ENCODE measurements at regions not wholly inside any gene's neighbourhood (a gene's known extent, or its start where the extent isn't known, plus 50 kb on each side); places are given as distances from the start of the nearest gene placed in this dataset.

DNA sequence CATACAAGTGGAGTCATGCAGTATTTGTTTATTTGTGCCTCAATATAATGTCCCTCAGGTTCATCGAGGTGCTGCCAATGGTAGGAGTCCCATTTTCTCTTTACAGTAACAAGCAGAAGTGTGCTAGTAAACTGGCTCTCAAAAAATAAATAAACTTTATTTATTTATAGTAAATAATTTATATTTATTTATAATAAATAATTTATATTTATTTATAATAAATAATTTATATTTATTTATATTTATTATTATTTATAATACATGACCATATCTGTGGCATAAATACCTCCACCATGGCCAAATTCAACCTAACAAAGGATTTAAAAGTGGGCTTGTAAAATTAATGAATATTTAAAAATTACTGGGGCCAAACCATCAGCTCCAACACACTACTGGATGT, 464.9 kb upstream of the NWD2 start:
- DNase-seq = no peak
- H3K27me3 ChIP-seq (ENCODE audit: insufficient read depth, low read depth, severe bottlenecking) = peaks cover 69% of the 10 kb centered on the region
- no peak overlapping the region for H3K27ac ChIP-seq
- H3K4me3 ChIP-seq (ENCODE audit: low read depth, low read length) = no peak overlapping the region
- no peaks in the 10 kb centered on the region for H3K36me3 ChIP-seq
- no peaks in the 10 kb centered on the region for H3K9me3 ChIP-seq (ENCODE audit: severe bottlenecking)
- TF ChIP-seq, protein P1, sequence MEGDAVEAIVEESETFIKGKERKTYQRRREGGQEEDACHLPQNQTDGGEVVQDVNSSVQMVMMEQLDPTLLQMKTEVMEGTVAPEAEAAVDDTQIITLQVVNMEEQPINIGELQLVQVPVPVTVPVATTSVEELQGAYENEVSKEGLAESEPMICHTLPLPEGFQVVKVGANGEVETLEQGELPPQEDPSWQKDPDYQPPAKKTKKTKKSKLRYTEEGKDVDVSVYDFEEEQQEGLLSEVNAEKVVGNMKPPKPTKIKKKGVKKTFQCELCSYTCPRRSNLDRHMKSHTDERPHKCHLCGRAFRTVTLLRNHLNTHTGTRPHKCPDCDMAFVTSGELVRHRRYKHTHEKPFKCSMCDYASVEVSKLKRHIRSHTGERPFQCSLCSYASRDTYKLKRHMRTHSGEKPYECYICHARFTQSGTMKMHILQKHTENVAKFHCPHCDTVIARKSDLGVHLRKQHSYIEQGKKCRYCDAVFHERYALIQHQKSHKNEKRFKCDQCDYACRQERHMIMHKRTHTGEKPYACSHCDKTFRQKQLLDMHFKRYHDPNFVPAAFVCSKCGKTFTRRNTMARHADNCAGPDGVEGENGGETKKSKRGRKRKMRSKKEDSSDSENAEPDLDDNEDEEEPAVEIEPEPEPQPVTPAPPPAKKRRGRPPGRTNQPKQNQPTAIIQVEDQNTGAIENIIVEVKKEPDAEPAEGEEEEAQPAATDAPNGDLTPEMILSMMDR (IDR thresholded peaks at IDR 0.05; ENCODE audit: low read depth, low read length) = no peak

DNA sequence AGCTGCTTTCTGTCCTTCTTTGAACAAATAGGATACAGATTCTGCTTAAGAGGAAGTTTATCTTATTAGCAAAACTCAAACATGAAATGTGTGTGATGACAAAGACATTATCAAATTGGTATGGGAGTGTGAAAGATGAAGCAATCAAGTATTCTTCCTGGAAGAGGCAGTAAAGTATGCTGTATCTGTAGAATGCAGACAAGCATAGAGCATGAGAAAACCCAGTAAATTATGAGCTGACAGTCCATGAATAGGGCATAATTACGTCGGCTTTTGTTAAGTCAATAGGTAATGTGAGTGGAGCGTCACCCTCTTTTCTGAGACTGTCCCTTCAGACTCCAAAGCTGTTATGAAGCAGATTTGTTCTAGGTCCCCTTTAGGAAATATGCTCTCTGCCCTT, 458.6 kb upstream of the NWD2 start:
- H3K9me3 ChIP-seq (ENCODE audit: severe bottlenecking) = no peaks in the 10 kb centered on the region
- no peak for DNase-seq
- no peaks in the 10 kb centered on the region for H3K36me3 ChIP-seq
- no peak overlapping the region for H3K27ac ChIP-seq
- TF ChIP-seq, protein P1 (IDR thresholded peaks at IDR 0.05; ENCODE audit: low read depth, low read length) = no peak
- peaks cover 61% of the 10 kb centered on the region for H3K27me3 ChIP-seq (ENCODE audit: insufficient read depth, low read depth, severe bottlenecking)
- no peak overlapping the region for H3K4me3 ChIP-seq (ENCODE audit: low read depth, low read length)

DNA sequence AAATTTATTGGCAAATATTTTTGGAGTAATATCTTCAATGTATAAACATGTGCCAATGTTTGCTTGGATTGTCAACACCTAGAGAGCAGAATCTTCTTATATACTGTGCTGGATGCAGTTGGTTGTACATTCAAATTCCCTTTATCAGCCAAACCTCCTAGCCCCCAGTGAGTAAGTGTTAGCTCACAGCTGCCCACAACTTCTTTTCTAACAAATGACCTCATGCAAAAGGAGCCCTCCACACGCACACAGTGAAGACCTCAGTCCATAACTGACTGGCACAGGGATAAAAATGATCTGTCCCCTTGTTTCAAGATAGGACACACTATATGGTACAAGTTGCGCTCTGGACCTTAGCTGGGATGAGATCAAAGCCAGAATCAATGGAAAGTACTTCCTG, 458.0 kb upstream of the NWD2 start:
- Histone ChIP-seq H3K27ac (no peak overlapping the region), H3K9me3 (ENCODE audit: severe bottlenecking) (no peaks in the 10 kb centered on the region), H3K27me3 (ENCODE audit: insufficient read depth, low read depth, severe bottlenecking) (peaks cover 59% of the 10 kb centered on the region), H3K36me3 (no peaks in the 10 kb centered on the region), H3K4me3 (ENCODE audit: low read depth, low read length) (no peak overlapping the region)
- TF ChIP-seq, protein P1 (IDR thresholded peaks at IDR 0.05; ENCODE audit: low read depth, low read length) = no peak
- DNase-seq = no peak

DNA sequence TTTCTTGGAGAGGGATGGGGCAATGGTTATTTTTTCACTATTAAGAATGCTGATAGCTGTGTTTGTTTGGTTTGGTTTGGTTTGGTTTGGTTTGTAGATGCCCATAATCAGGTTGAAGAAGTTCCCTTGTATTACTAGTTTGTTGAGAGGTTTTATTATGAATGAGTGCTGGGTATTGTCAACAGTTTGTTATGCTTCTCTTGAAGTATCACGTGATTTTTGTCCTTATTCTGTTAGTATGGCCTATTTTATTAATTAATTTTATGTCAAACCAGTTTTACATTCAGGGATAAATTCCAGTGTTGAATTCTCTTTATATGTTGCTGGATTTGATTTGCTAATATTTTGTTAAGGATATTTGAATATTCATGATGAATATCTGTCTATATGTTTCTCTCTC, 449.8 kb upstream of the NWD2 start:
- Histone ChIP-seq H3K27me3 (ENCODE audit: insufficient read depth, low read depth, severe bottlenecking) (peaks cover 29% of the 10 kb centered on the region), H3K27ac (no peak overlapping the region), H3K36me3 (no peaks in the 10 kb centered on the region), H3K9me3 (ENCODE audit: severe bottlenecking) (no peaks in the 10 kb centered on the region), H3K4me3 (ENCODE audit: low read depth, low read length) (no peak overlapping the region)
- DNase-seq = no peak
- TF ChIP-seq, protein P1 (IDR thresholded peaks at IDR 0.05; ENCODE audit: low read depth, low read length) = no peak

DNA sequence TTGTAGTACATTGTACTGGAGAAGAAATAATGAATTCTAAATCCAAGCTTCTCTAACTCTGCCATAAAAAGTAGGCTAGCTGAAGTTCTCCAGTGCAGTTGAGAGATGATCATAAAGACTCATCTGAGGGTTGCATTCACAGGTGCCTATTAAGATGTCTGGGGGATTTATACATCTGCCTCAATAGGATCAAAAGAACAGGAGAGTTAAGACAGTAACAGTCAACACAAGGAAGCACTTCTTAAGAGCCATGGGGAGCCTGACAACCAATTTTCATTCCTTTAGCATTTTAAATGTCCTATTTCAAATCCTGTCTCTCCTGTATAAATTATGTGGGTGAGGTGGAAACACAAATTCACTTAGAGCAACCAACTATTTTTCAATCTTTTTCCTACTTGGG, 432.4 kb upstream of the NWD2 start:
- H3K36me3 ChIP-seq = no peaks in the 10 kb centered on the region
- no peak for DNase-seq
- H3K27ac ChIP-seq = no peak overlapping the region
- TF ChIP-seq, protein P1 (IDR thresholded peaks at IDR 0.05; ENCODE audit: low read depth, low read length) = no peak
- H3K4me3 ChIP-seq (ENCODE audit: low read depth, low read length) = no peak overlapping the region
- peaks cover 66% of the 10 kb centered on the region for H3K27me3 ChIP-seq (ENCODE audit: insufficient read depth, low read depth, severe bottlenecking)
- H3K9me3 ChIP-seq (ENCODE audit: severe bottlenecking) = no peaks in the 10 kb centered on the region

DNA sequence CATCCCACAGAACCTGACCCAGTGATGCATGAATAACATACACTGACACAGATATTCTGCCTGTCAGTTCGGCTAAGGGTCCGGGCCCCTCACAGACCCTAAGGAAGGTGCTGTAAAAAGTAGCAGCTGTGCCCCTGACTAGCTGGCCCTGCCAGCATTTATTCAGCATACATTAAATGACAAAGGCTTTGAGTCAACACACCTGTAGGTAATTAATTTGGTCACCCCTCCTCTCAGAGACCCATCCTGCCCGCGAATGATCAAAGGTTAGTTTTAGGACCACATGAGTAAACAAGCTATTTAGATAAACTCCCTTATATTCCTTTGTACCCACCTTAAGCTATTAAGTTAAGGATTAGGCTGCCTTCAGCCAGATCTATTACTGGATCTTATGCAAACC, 429.0 kb upstream of the NWD2 start:
- no peaks in the 10 kb centered on the region for H3K9me3 ChIP-seq (ENCODE audit: severe bottlenecking)

More for the DNA sequence above, 429.0 kb upstream of the NWD2 start:
- no peak for DNase-seq
- H3K4me3 ChIP-seq (ENCODE audit: low read depth, low read length) = no peak overlapping the region
- no peak overlapping the region for H3K27ac ChIP-seq
- H3K36me3 ChIP-seq = no peaks in the 10 kb centered on the region
- H3K27me3 ChIP-seq (ENCODE audit: insufficient read depth, low read depth, severe bottlenecking) = peaks cover 78% of the 10 kb centered on the region
- TF ChIP-seq, protein P1 (IDR thresholded peaks at IDR 0.05; ENCODE audit: low read depth, low read length) = no peak

Data from WERI-Rb-1 (cell line).